ENCODE measurements at regions not wholly inside any gene's neighbourhood (a gene's known extent, or its start where the extent isn't known, plus 50 kb on each side); places are given as distances from the start of the nearest gene placed in this dataset.

GRCh38 chr9:38181232-38181631 lies 112.2 kb upstream of the SHB start:
- Histone ChIP-seq H3K4me1 (ENCODE audit: insufficient read depth, insufficient read length) (no peaks in the 10 kb centered on the region), H3K4me3 (ENCODE audit: insufficient read length, low read depth) (no peak overlapping the region), H3K27me3 (ENCODE audit: insufficient read depth, insufficient read length) (peaks cover 18% of the 10 kb centered on the region), H3K9me3 (ENCODE audit: insufficient read depth, low read length) (no peaks in the 10 kb centered on the region), H3K9ac (ENCODE audit: insufficient read length, low read depth) (no peak overlapping the region), H3K36me3 (ENCODE audit: insufficient read depth, insufficient read length, low read length) (no peaks in the 10 kb centered on the region)
- DNase-seq (ENCODE audit: low read depth, low spot score), result no peak
- TF ChIP-seq ZNF274 (IDR thresholded peaks at IDR 0.05; ENCODE audit: low read depth, low read length) (no peak), YY1 (IDR thresholded peaks at IDR 0.05; ENCODE audit: insufficient read depth, insufficient read length) (no peak), SUZ12 (IDR thresholded peaks at IDR 0.05; ENCODE audit: extremely low read depth, insufficient read depth, insufficient read length) (no peak)

- Histone ChIP-seq H3K9ac (ENCODE audit: insufficient read length, low read depth) (no peak overlapping the region), H3K36me3 (ENCODE audit: insufficient read depth, insufficient read length, low read length) (no peaks in the 10 kb centered on the region), H3K4me3 (ENCODE audit: insufficient read length, low read depth) (no peak overlapping the region), H3K27me3 (ENCODE audit: insufficient read depth, insufficient read length) (peaks cover 18% of the 10 kb centered on the region), H3K9me3 (ENCODE audit: insufficient read depth, low read length) (no peaks in the 10 kb centered on the region), H3K4me1 (ENCODE audit: insufficient read depth, insufficient read length) (no peaks in the 10 kb centered on the region)
- no peak for DNase-seq (ENCODE audit: low read depth, low spot score)
- TF ChIP-seq ZNF274 (IDR thresholded peaks at IDR 0.05; ENCODE audit: low read depth, low read length) (no peak), SUZ12 (IDR thresholded peaks at IDR 0.05; ENCODE audit: extremely low read depth, insufficient read depth, insufficient read length) (no peak), YY1 (IDR thresholded peaks at IDR 0.05; ENCODE audit: insufficient read depth, insufficient read length) (no peak)
Observed at GRCh38 chr9:38180656-38181055, 111.6 kb upstream of the SHB start.

- H3K27me3 ChIP-seq (ENCODE audit: insufficient read depth, insufficient read length), result peaks cover 18% of the 10 kb centered on the region
Observed at GRCh38 chr9:38179965-38180364, 110.9 kb upstream of the SHB start.

GRCh38 chr9:38178237-38178636 lies 109.2 kb upstream of the SHB start:
- Histone ChIP-seq H3K4me1 (ENCODE audit: insufficient read depth, insufficient read length) (peaks cover 2% of the 10 kb centered on the region), H3K4me3 (ENCODE audit: insufficient read length, low read depth) (no peak overlapping the region), H3K9ac (ENCODE audit: insufficient read length, low read depth) (no peak overlapping the region), H3K9me3 (ENCODE audit: insufficient read depth, low read length) (no peaks in the 10 kb centered on the region), H3K27me3 (ENCODE audit: insufficient read depth, insufficient read length) (peaks cover 18% of the 10 kb centered on the region), H3K36me3 (ENCODE audit: insufficient read depth, insufficient read length, low read length) (no peaks in the 10 kb centered on the region)
- TF ChIP-seq SUZ12 (IDR thresholded peaks at IDR 0.05; ENCODE audit: extremely low read depth, insufficient read depth, insufficient read length) (no peak), ZNF274 (IDR thresholded peaks at IDR 0.05; ENCODE audit: low read depth, low read length) (no peak), YY1 (IDR thresholded peaks at IDR 0.05; ENCODE audit: insufficient read depth, insufficient read length) (no peak)
- no peak for DNase-seq (ENCODE audit: low read depth, low spot score)

More at GRCh38 chr9:38179965-38180364, 110.9 kb upstream of the SHB start:
- TF ChIP-seq YY1 (IDR thresholded peaks at IDR 0.05; ENCODE audit: insufficient read depth, insufficient read length), result no peak
- TF ChIP-seq ZNF274 (IDR thresholded peaks at IDR 0.05; ENCODE audit: low read depth, low read length), result no peak
- TF ChIP-seq SUZ12 (IDR thresholded peaks at IDR 0.05; ENCODE audit: extremely low read depth, insufficient read depth, insufficient read length), result no peak
- Histone ChIP-seq H3K4me1 (ENCODE audit: insufficient read depth, insufficient read length) (no peaks in the 10 kb centered on the region), H3K9me3 (ENCODE audit: insufficient read depth, low read length) (no peaks in the 10 kb centered on the region), H3K9ac (ENCODE audit: insufficient read length, low read depth) (no peak overlapping the region), H3K36me3 (ENCODE audit: insufficient read depth, insufficient read length, low read length) (no peaks in the 10 kb centered on the region), H3K4me3 (ENCODE audit: insufficient read length, low read depth) (no peak overlapping the region)
- no peak for DNase-seq (ENCODE audit: low read depth, low spot score)

GRCh38 chr9:38177680-38178079 lies 108.7 kb upstream of the SHB start:
- no peak overlapping the region for H3K4me3 ChIP-seq (ENCODE audit: insufficient read length, low read depth)
- no peaks in the 10 kb centered on the region for H3K36me3 ChIP-seq (ENCODE audit: insufficient read depth, insufficient read length, low read length)
- no peak for DNase-seq (ENCODE audit: low read depth, low spot score)
- H3K4me1 ChIP-seq (ENCODE audit: insufficient read depth, insufficient read length), result peaks cover 2% of the 10 kb centered on the region
- peaks cover 18% of the 10 kb centered on the region for H3K27me3 ChIP-seq (ENCODE audit: insufficient read depth, insufficient read length)
- no peaks in the 10 kb centered on the region for H3K9me3 ChIP-seq (ENCODE audit: insufficient read depth, low read length)
- H3K9ac ChIP-seq (ENCODE audit: insufficient read length, low read depth), result no peak overlapping the region
- TF ChIP-seq SUZ12 (IDR thresholded peaks at IDR 0.05; ENCODE audit: extremely low read depth, insufficient read depth, insufficient read length), result no peak
- no peak for TF ChIP-seq YY1 (IDR thresholded peaks at IDR 0.05; ENCODE audit: insufficient read depth, insufficient read length)
- TF ChIP-seq ZNF274 (IDR thresholded peaks at IDR 0.05; ENCODE audit: low read depth, low read length), result no peak

GRCh38 chr9:38176251-38176650 lies 107.2 kb upstream of the SHB start:
- no peak for DNase-seq (ENCODE audit: low read depth, low spot score)
- peaks cover 2% of the 10 kb centered on the region for H3K4me1 ChIP-seq (ENCODE audit: insufficient read depth, insufficient read length)

GRCh38 chr9:38175423-38175822 lies 106.4 kb upstream of the SHB start:
- Histone ChIP-seq H3K27me3 (ENCODE audit: insufficient read depth, insufficient read length) (peaks cover 8% of the 10 kb centered on the region), H3K9me3 (ENCODE audit: insufficient read depth, low read length) (peaks cover 18% of the 10 kb centered on the region), H3K4me3 (ENCODE audit: insufficient read length, low read depth) (no peak overlapping the region), H3K36me3 (ENCODE audit: insufficient read depth, insufficient read length, low read length) (no peaks in the 10 kb centered on the region), H3K9ac (ENCODE audit: insufficient read length, low read depth) (no peak overlapping the region), H3K4me1 (ENCODE audit: insufficient read depth, insufficient read length) (peaks cover 2% of the 10 kb centered on the region)
- no peak for DNase-seq (ENCODE audit: low read depth, low spot score)
- TF ChIP-seq YY1 (IDR thresholded peaks at IDR 0.05; ENCODE audit: insufficient read depth, insufficient read length) (no peak), SUZ12 (IDR thresholded peaks at IDR 0.05; ENCODE audit: extremely low read depth, insufficient read depth, insufficient read length) (no peak), ZNF274 (IDR thresholded peaks at IDR 0.05; ENCODE audit: low read depth, low read length) (no peak)

More at GRCh38 chr9:38176251-38176650, 107.2 kb upstream of the SHB start:
- Histone ChIP-seq H3K9ac (ENCODE audit: insufficient read length, low read depth) (no peak overlapping the region), H3K36me3 (ENCODE audit: insufficient read depth, insufficient read length, low read length) (no peaks in the 10 kb centered on the region), H3K4me3 (ENCODE audit: insufficient read length, low read depth) (no peak overlapping the region), H3K27me3 (ENCODE audit: insufficient read depth, insufficient read length) (peaks cover 16% of the 10 kb centered on the region), H3K9me3 (ENCODE audit: insufficient read depth, low read length) (peaks cover 10% of the 10 kb centered on the region; the same call in 1 of the 2 replicates)
- TF ChIP-seq ZNF274 (IDR thresholded peaks at IDR 0.05; ENCODE audit: low read depth, low read length) (no peak), YY1 (IDR thresholded peaks at IDR 0.05; ENCODE audit: insufficient read depth, insufficient read length) (no peak), SUZ12 (IDR thresholded peaks at IDR 0.05; ENCODE audit: extremely low read depth, insufficient read depth, insufficient read length) (no peak)
